K562 (cell line): ENCODE measurements at regions not wholly inside any gene's neighbourhood (a gene's known extent, or its start where the extent isn't known, plus 50 kb on each side); places are given as distances from the start of the nearest gene placed in this dataset.

Experiments used
- ATAC-seq: fragments of 200-7000 bp; cut with Tn5 transposase; 3 replicates; pipeline ENCODE4 v1.9.1; 2020; ENCODE audit warnings: moderate library complexity
- BruUV-seq: library from RNA; stranded (reverse); fragments of 400-500 nt; replicated peaks from 2 replicates; lab custom pipeline; 2021; lab: Mats Ljungman, UMichigan
- CTCF ChIA-PET: fragments of 300-600 bp; formaldehyde crosslinking; extraction: SDS; loops from one replicate; lab custom pipeline; 2021; ENCODE audit warnings: low intra/inter-chr PET ratio; lab: Yijun Ruan, JAX
- POLR2A ChIA-PET: fragments of 300-600, 350-650 bp; sonication (Branson Sonifier 250); formaldehyde crosslinking; extraction: SDS; loops from one replicate; lab custom pipeline; 2021; ENCODE audit warnings: antibody characterized with exemption, inconsistent platforms; lab: Yijun Ruan, JAX
- DNase-seq, 4 experiments: peaks; one replicate each; pipeline versions ENCODE4 v3.0.0 to v3.0.0-alpha.2; 2011 to 2018; ENCODE audit warnings: low spot score in 3 of 4, mixed read lengths in 3 of 4; ENCODE audit errors: extremely low read depth in 1 of 4
- FAIRE-seq: peaks from 2 replicates; lab custom pipeline; 2011; peaks lifted over from hg19 to GRCh38; lab: Jason Lieb, UNC
- H2AFZ ChIP-seq: 2 replicates; pipeline ENCODE4 v1.6.0; 2011; ENCODE audit warnings: low read depth, low read length, control low read depth, inconsistent platforms
- H3K27ac ChIP-seq: fragments of 200-600 bp; 3 replicates; pipeline ENCODE4 v1.8.0; 2011; ENCODE audit warnings: low read depth, mild to moderate bottlenecking, control low read depth, inconsistent platforms, low read length, moderate library complexity, mixed read lengths; ENCODE audit errors: extremely low read depth
- H3K27me3 ChIP-seq, 2 experiments: fragments of 300-600 bp in 1 of 2; 2 replicates in 1 of 2; 3 replicates in 1 of 2; pipeline versions ENCODE4 v1.6.0 to v1.8.0; 2011; ENCODE audit warnings: inconsistent platforms in 2 of 2, low read length in 2 of 2, mild to moderate bottlenecking in 1 of 2, mixed read lengths in 1 of 2, moderate library complexity in 1 of 2; ENCODE audit not compliant: control insufficient read depth in 2 of 2, insufficient read depth in 2 of 2
- H3K36me3 ChIP-seq: fragments of 300-600 bp; 3 replicates; pipeline ENCODE4 v1.8.0; 2011; ENCODE audit warnings: mild to moderate bottlenecking, low read length, inconsistent platforms; ENCODE audit not compliant: control insufficient read depth, insufficient read depth
- H3K4me1 ChIP-seq, 2 experiments: fragments of 200-600 bp in 1 of 2; replicated peaks in 1 of 2; 2 replicates in 1 of 2; 3 replicates in 1 of 2; pipeline versions ENCODE4 v1.5.1 to v1.8.0; 2011; ENCODE audit warnings: inconsistent platforms in 2 of 2, low read length in 2 of 2, mild to moderate bottlenecking in 1 of 2, mixed read lengths in 1 of 2, moderate library complexity in 1 of 2; ENCODE audit not compliant: control insufficient read depth in 2 of 2, insufficient read depth in 2 of 2
- H3K4me2 ChIP-seq: 2 replicates; pipeline ENCODE4 v1.6.1; 2011; ENCODE audit warnings: low read length, control low read depth, inconsistent platforms, mixed read lengths; ENCODE audit not compliant: insufficient read depth
- H3K4me3 ChIP-seq: fragments of 200-600 bp; sonication (generic), shearing (Covaris generic); 2 replicates; pipeline ENCODE4 v1.5.1; 2016; ENCODE audit warnings: control low read depth, inconsistent platforms
- H3K79me2 ChIP-seq: fragments of 200-600 bp; 3 replicates; pipeline ENCODE4 v1.8.0; 2011; ENCODE audit warnings: low read length, inconsistent platforms; ENCODE audit not compliant: control insufficient read depth, insufficient read depth
- H3K9ac ChIP-seq, 2 experiments: 2 replicates each; pipeline versions ENCODE4 v1.6.0 to v1.6.1; 2011; ENCODE audit warnings: low read depth in 2 of 2, low read length in 2 of 2, control low read depth in 1 of 2, inconsistent platforms in 1 of 2, mild to moderate bottlenecking in 1 of 2, mixed read lengths in 1 of 2; ENCODE audit not compliant: insufficient read depth in 1 of 2
- H3K9me1 ChIP-seq: one replicate; pipeline ENCODE4 v1.6.0; 2011; ENCODE audit warnings: inconsistent platforms, mild to moderate bottlenecking, low read length, moderate library complexity; ENCODE audit not compliant: control insufficient read depth, insufficient read depth
- H3K9me3 ChIP-seq: replicated peaks from 2 replicates; pipeline ENCODE4 v1.5.1; 2011; ENCODE audit warnings: low read depth, low read length, inconsistent platforms; ENCODE audit not compliant: control insufficient read depth, insufficient read depth
- H4K20me1 ChIP-seq: replicated peaks from 2 replicates; pipeline ENCODE4 v1.6.1; 2011; ENCODE audit warnings: low read length, inconsistent platforms, mixed read lengths; ENCODE audit not compliant: control insufficient read depth, insufficient read depth
- CHD1 ChIP-seq: fragments of 200-600 bp; sonication (generic); IDR thresholded peaks from one replicate; pipeline ENCODE4 v1.6.1; 2012; ENCODE audit warnings: mild to moderate bottlenecking, moderate library complexity, low read length, inconsistent platforms
- HOXB6 ChIP-seq: fragments of 250-450 bp; sonication (Bioruptor Pico); IDR thresholded peaks from 2 replicates; pipeline ENCODE4 v1.5.1; 2022; ENCODE audit warnings: mild to moderate bottlenecking, borderline replicate concordance
- ILK ChIP-seq: fragments of 450-650 bp; IDR thresholded peaks from 2 replicates; pipeline ENCODE4 v1.6.1; 2016; ENCODE audit warnings: missing genetic modification characterization, low read depth, mild to moderate bottlenecking, missing compliant biosample characterization, moderate library complexity, borderline replicate concordance
- MAX ChIP-seq: sonication (generic); formaldehyde crosslinking; IDR thresholded peaks from 2 replicates; pipeline ENCODE4 v1.9.0; 2022; ENCODE audit warnings: mild to moderate bottlenecking, missing genetic modification reagents
- MNT ChIP-seq, 2 experiments: fragments of 450-650 bp; conservative IDR thresholded peaks; 2 replicates each; pipeline ENCODE4 v1.6.1; 2017; ENCODE audit warnings: mild to moderate bottlenecking in 2 of 2, moderate library complexity in 2 of 2
- MXD1 ChIP-seq: fragments of 250-450 bp; sonication (Bioruptor Pico); IDR thresholded peaks from 2 replicates; pipeline ENCODE4 v1.8.0; 2021; ENCODE audit warnings: borderline replicate concordance, mild to moderate bottlenecking, moderate library complexity; ENCODE audit not compliant: poor library complexity, severe bottlenecking
- SIRT6 ChIP-seq: IDR thresholded peaks from one replicate; pipeline ENCODE4 v1.6.1; 2012; ENCODE audit warnings: low read depth, mild to moderate bottlenecking, control low read depth, inconsistent platforms, low read length, moderate library complexity
- TOE1 ChIP-seq, 2 experiments: fragments of 450-650 bp in 1 of 2; sonication (generic) in 1 of 2; formaldehyde crosslinking in 1 of 2; IDR thresholded peaks; 2 replicates each; pipeline versions ENCODE4 v1.7.1 to v1.8.0; 2016 to 2022; ENCODE audit warnings: borderline replicate concordance in 2 of 2, mild to moderate bottlenecking in 2 of 2, antibody characterized with exemption in 1 of 2, inconsistent platforms in 1 of 2, low read depth in 1 of 2, missing genetic modification reagents in 1 of 2, moderate library complexity in 1 of 2
- ZMIZ1 ChIP-seq, 2 experiments: fragments of 150-350 bp in 1 of 2; IDR thresholded peaks; 2 replicates each; pipeline ENCODE4 v1.6.1; 2012 to 2016; ENCODE audit warnings: low read depth in 2 of 2, low read length in 2 of 2, mild to moderate bottlenecking in 1 of 2, moderate library complexity in 1 of 2
- ZNF140 ChIP-seq: fragments of 250-450 bp; sonication (Bioruptor Pico); IDR thresholded peaks from 2 replicates; pipeline ENCODE4 v1.8.0; 2021; ENCODE audit warnings: moderate library complexity, mild to moderate bottlenecking, inconsistent platforms
- ZNF398 ChIP-seq: fragments of 250-450 bp; sonication (Bioruptor Pico); IDR thresholded peaks from 2 replicates; pipeline ENCODE4 v1.8.0; 2021; ENCODE audit warnings: moderate library complexity, mild to moderate bottlenecking, inconsistent platforms
- ZNF707 ChIP-seq: fragments of 250-450 bp; sonication (Bioruptor Pico); conservative IDR thresholded peaks from 2 replicates; pipeline ENCODE4 v1.8.0; 2022; ENCODE audit warnings: inconsistent platforms, mild to moderate bottlenecking, moderate library complexity
- WGBS: fragments of 100-300 bp; shearing (Covaris generic); methylation state at CpG from one replicate; pipeline ENCODE4 v1.1.6; 2016; ENCODE audit warnings: low coverage, mixed read lengths; ENCODE audit not compliant: insufficient coverage; ENCODE audit errors: missing lambda C conversion rate; 5-methylcytosine and 5-hydroxymethylcytosine counted together
- in situ Hi-C: fragments of 300-500 bp; cut with MboI; formaldehyde crosslinking; loops from 4 replicates; pipeline ENCODE4 v1.15.0; 2018; ENCODE audit warnings: inconsistent platforms, mixed read lengths
- intact Hi-C: fragments of 100-400 bp; cut with micrococcal nuclease; formaldehyde crosslinking; loops from 2 replicates; pipeline ENCODE4 v1.14.2; 2022

GRCh38 chr2:200748779-200749178 lies 62.9 kb upstream of the BZW1 start:
- no TSS peak for BruUV-seq
- FAIRE-seq (no peak), DNase-seq (no peak), ATAC-seq (no peak)
- no peak overlapping the region for H3K9ac ChIP-seq
- H4K20me1 ChIP-seq = no peaks in the 10 kb centered on the region
- ChIA-PET CTCF (no interaction called here), POLR2A (interaction anchor here (0.6 to 1.4 kb wide), 2 partner anchors 8 to 13 kb away, joined by 3 to 4 read pairs; no protein-coding TSS in a partner anchor)
- no peak overlapping the region for H2AFZ ChIP-seq
- H3K4me1 ChIP-seq = peaks cover 0 to 5% of the 10 kb centered on the region in 2 experiments; a peak in 2 of 5 replicates
- H3K4me3 ChIP-seq = no peak overlapping the region
- no peaks in the 10 kb centered on the region for H3K9me3 ChIP-seq
- H3K4me2 ChIP-seq = no peak overlapping the region
- intact Hi-C loops = no loop called here
- peaks cover 3 to 30% of the 10 kb centered on the region in 2 experiments; a peak in 4 of 5 replicates for H3K27me3 ChIP-seq
- no peak overlapping the region for H3K27ac ChIP-seq
- H3K36me3 ChIP-seq = no peaks in the 10 kb centered on the region
- H3K79me2 ChIP-seq = no peaks in the 10 kb centered on the region
- no peaks in the 10 kb centered on the region for H3K9me1 ChIP-seq
- in situ Hi-C loops = no loop called here
- whole genome bisulfite sequencing = 13% methylated on average over 4 of the region's 4 CpGs
- no peak for TF ChIP-seq ZNF707
- TF ChIP-seq ZNF398 (CRISPR knock-in tag) = no peak
- no peak for TF ChIP-seq MAX (CRISPR knock-in tag)
- no peak for TF ChIP-seq ILK (tag)
- no peak for TF ChIP-seq MXD1 (CRISPR knock-in tag)
- no peak for TF ChIP-seq TOE1 (IDR thresholded peaks at IDR 0.05; ENCODE audit: borderline replicate concordance)
- TF ChIP-seq TOE1 (CRISPR knock-in tag; IDR thresholded peaks at IDR 0.05; ENCODE audit: borderline replicate concordance, low read depth) = no peak
- TF ChIP-seq ZNF140 (CRISPR knock-in tag) = no peak
- no peak for TF ChIP-seq ZMIZ1 (IDR thresholded peaks at IDR 0.05; ENCODE audit: low read depth in 2 of 2, low read length in 2 of 2)
- TF ChIP-seq MNT (conservative IDR thresholded peaks at IDR 0.05) = no peak
- TF ChIP-seq CHD1 = no peak
- TF ChIP-seq SIRT6 = no peak
- TF ChIP-seq HOXB6 = no peak
